Glutamatergic neuron (in vitro differentiated cells): ENCODE measurements at regions not wholly inside any gene's neighbourhood (a gene's known extent, or its start where the extent isn't known, plus 50 kb on each side); places are given as distances from the start of the nearest gene placed in this dataset.
A peak's percentile ranks its signal among the peaks of the same experiment; 100 is the strongest.

Experiments used
- DNase-seq: peaks from one replicate; pipeline ENCODE4 v3.0.0; 2022
- H3K27ac Mint-ChIP-seq: one replicate; pipeline ENCODE4 v1.8.0; 2020; ENCODE audit warnings: mild to moderate bottlenecking, mixed read lengths, inconsistent platforms; ENCODE audit not compliant: unreplicated experiment
- H3K27me3 Mint-ChIP-seq: one replicate; pipeline ENCODE4 v1.8.0; 2020; ENCODE audit warnings: mild to moderate bottlenecking, moderate library complexity, mixed read lengths, inconsistent platforms; ENCODE audit not compliant: unreplicated experiment
- H3K36me3 Mint-ChIP-seq: one replicate; pipeline ENCODE4 v1.8.0; 2020; ENCODE audit warnings: mild to moderate bottlenecking, mixed read lengths, inconsistent platforms; ENCODE audit not compliant: unreplicated experiment
- H3K4me1 Mint-ChIP-seq: one replicate; pipeline ENCODE4 v1.8.0; 2020; ENCODE audit warnings: mild to moderate bottlenecking, low read depth, mixed read lengths, inconsistent platforms; ENCODE audit not compliant: unreplicated experiment
- H3K4me3 Mint-ChIP-seq: one replicate; pipeline ENCODE4 v1.8.0; 2020; ENCODE audit warnings: mild to moderate bottlenecking, mixed read lengths, inconsistent platforms; ENCODE audit not compliant: unreplicated experiment
- H3K9me3 Mint-ChIP-seq: one replicate; pipeline ENCODE4 v1.8.0; 2020; ENCODE audit warnings: mild to moderate bottlenecking, moderate library complexity, mixed read lengths, inconsistent platforms; ENCODE audit not compliant: unreplicated experiment
- TF ChIP-seq, protein P1 (sequence below): fragments of 200-600 bp; sonication (generic); IDR thresholded peaks from one replicate; pipeline ENCODE4 v1.5.0; 2021; ENCODE audit not compliant: partially characterized antibody, unreplicated experiment

DNA sequence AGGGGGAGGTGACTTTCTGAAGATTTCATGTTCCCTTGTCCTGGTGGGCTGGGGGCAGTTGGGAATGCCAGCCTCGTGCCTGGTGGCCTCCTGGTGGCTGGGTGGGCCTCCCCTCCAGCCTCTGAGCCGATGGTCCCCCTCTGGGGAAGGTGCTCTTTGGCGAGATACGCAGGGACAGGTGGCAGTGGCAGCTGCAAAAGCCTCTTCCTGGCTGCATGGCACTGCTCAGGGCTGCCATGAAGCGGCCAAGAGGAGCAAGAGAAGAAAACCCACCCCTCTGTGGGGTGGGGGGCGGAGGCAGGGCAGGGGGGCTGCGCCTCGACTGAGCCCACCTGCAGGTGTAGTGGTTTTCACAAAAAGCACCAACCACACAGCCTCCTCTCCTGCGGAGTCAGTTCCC is 61.8 kb upstream of the PHF21B start:
- TF ChIP-seq, protein P1, sequence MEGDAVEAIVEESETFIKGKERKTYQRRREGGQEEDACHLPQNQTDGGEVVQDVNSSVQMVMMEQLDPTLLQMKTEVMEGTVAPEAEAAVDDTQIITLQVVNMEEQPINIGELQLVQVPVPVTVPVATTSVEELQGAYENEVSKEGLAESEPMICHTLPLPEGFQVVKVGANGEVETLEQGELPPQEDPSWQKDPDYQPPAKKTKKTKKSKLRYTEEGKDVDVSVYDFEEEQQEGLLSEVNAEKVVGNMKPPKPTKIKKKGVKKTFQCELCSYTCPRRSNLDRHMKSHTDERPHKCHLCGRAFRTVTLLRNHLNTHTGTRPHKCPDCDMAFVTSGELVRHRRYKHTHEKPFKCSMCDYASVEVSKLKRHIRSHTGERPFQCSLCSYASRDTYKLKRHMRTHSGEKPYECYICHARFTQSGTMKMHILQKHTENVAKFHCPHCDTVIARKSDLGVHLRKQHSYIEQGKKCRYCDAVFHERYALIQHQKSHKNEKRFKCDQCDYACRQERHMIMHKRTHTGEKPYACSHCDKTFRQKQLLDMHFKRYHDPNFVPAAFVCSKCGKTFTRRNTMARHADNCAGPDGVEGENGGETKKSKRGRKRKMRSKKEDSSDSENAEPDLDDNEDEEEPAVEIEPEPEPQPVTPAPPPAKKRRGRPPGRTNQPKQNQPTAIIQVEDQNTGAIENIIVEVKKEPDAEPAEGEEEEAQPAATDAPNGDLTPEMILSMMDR: no peak
- Mint-ChIP-seq H3K27ac (no peak overlapping the region), H3K27me3 (peaks cover 6% of the 10 kb centered on the region), H3K4me3 (no peak overlapping the region), H3K4me1 (no peaks in the 10 kb centered on the region), H3K36me3 (peaks cover 8% of the 10 kb centered on the region), H3K9me3 (peaks cover 3% of the 10 kb centered on the region)
- DNase-seq: no peak

DNA sequence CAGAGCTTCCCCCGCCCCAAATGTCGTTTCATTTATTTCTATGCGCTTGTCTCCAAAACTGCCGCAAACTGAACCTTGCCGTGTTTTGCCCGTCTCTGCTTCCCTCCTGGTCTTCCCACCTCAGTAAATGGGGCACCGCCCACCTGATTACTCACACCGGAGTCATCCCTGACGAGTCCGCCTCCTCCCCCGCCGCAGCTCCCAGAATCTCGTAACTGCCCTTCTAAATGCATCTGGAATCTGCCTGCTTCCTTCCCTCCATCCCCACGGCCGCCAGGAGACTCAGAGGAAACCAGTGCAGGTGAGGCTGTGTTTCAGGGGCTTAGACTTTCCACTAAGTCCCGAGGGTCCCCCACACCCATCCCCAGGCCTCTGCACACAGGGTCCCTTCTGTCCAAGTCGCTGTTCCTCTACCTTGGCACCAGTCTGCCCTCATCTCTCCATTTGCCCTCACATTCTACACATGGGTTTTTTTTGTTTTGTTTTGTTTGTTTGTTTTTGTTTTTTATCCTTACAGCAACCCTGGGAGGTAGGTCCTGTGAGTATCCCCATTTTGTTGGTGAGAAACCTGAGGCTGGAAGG is 62.6 kb upstream of the PHF21B start:
- peaks cover 8% of the 10 kb centered on the region for H3K36me3 Mint-ChIP-seq
- TF ChIP-seq, protein P1: no peak
- peak overlapping the region; percentile 40 for H3K27ac Mint-ChIP-seq
- no peak overlapping the region for H3K4me3 Mint-ChIP-seq
- peaks cover 3% of the 10 kb centered on the region for H3K9me3 Mint-ChIP-seq
- H3K27me3 Mint-ChIP-seq: peaks cover 8% of the 10 kb centered on the region
- DNase-seq: peak; percentile 31
- H3K4me1 Mint-ChIP-seq: no peaks in the 10 kb centered on the region

DNA sequence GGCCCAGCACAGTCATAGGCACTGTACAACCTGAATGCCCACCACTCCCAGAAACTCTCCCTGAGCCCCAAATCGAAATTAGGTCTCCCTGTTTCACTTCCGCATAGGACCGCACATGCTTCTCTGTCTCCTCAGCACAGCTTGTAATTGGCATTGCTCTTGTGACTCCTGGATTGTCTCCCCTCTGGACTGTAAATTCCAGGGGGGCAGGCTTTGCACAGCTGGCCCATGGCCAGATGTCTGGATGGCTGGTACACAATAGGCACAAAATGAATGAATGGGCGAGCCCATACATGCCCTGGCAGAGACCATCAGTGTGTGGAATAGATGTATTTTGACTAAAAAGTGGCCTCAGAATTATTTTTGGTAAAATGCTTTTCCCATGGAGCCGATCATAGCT is 63.3 kb upstream of the PHF21B start:
- Mint-ChIP-seq H3K36me3 (peaks cover 4% of the 10 kb centered on the region), H3K27ac (no peak overlapping the region), H3K4me1 (no peaks in the 10 kb centered on the region), H3K27me3 (peaks cover 8% of the 10 kb centered on the region), H3K4me3 (no peak overlapping the region), H3K9me3 (peaks cover 1% of the 10 kb centered on the region)
- no peak for DNase-seq
- TF ChIP-seq, protein P1: no peak

DNA sequence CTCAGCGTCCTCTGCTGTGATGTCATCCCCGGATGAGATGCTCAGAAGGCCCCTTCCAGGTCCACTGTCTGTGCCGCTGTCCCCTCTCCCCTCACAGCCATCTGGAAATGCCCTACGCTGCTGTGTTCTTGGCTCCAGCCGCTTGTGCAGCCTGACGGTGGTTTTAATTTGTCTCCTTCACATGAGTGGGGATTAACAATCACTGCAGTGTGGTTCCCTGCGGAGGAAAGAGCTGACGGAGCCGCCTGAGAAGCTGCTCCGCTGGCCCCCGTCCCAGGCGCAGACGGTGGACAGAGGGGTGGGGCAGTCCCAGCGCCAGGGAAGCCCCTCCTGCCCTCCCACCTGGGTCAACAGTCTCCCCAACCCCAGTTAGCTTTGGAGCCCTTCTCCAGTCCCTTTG is 67.5 kb upstream of the PHF21B start:
- peaks cover 5% of the 10 kb centered on the region for H3K9me3 Mint-ChIP-seq
- peaks cover 6% of the 10 kb centered on the region for H3K36me3 Mint-ChIP-seq
- no peak overlapping the region for H3K27ac Mint-ChIP-seq
- no peak overlapping the region for H3K4me3 Mint-ChIP-seq
- TF ChIP-seq, protein P1: no peak
- peaks cover 15% of the 10 kb centered on the region for H3K27me3 Mint-ChIP-seq
- H3K4me1 Mint-ChIP-seq: no peaks in the 10 kb centered on the region
- DNase-seq: no peak

DNA sequence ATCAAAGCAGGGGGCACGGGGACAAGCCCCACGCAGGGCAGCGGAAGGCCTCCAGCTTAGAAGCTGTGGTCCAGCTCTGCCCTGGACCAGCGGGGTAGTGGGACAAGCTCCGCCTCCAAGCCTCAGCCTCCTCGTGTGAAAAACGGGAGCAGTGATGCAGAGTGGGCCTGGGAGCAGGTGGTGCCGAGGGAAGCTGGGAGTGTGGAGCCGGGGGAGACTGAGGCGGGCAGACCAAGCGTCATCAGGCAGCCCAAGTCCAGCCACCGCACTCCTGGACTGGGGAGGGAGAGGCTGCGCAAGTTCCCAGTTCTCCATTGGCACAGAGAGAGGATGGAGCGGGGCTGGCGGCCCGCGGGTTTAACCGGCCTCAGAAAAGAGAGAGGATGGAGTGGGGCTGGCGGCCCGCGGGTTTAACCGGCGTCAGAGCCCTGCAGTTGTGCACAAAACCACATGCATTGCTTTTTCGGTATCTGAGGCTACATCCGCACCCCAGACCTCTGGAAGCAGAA is 68.1 kb upstream of the PHF21B start:
- H3K27ac Mint-ChIP-seq: no peak overlapping the region
- no peaks in the 10 kb centered on the region for H3K4me1 Mint-ChIP-seq
- peaks cover 6% of the 10 kb centered on the region for H3K36me3 Mint-ChIP-seq
- H3K4me3 Mint-ChIP-seq: no peak overlapping the region
- H3K27me3 Mint-ChIP-seq: peaks cover 12% of the 10 kb centered on the region
- TF ChIP-seq, protein P1: no peak
- peaks cover 4% of the 10 kb centered on the region for H3K9me3 Mint-ChIP-seq
- DNase-seq: no peak
